ENCODE measurements at regions not wholly inside any gene's neighbourhood (a gene's known extent, or its start where the extent isn't known, plus 50 kb on each side); places are given as distances from the start of the nearest gene placed in this dataset.
"Not testable (repeated sequence)": the region's sequence is repeated elsewhere in the genome, so short reads cannot be mapped to it uniquely, and the experiment has no call there.

GRCh38 chr3:1456781-1457311 is 364.0 kb downstream of the CNTN6 start:
- no peak for DNase-seq (ENCODE audit: low read depth)

GRCh38 chr3:1462371-1462770 is 369.5 kb downstream of the CNTN6 start:
- DNase-seq (ENCODE audit: low read depth): no peak

- no peak for DNase-seq (ENCODE audit: low read depth)
Observed at GRCh38 chr3:1462856-1463450, 370.1 kb downstream of the CNTN6 start.

DNA sequence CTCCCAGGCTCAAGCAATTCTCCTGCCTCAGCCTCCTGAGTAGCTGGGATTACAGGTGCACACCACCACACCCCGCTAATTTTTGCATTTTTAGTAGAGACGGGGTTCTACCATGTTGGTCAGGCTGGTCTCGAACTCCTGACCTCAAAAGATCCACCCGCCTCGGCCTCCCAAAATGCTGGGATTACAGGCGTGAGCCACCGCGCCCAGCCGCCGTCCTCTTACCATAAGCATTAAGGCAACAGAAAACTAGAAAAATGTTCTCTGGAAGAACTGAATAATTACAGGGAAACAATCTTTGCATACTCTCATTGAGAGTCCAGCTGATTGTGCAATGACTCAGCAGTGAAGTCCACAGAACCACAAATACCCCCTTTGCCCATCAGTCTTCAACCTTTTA is 372.3 kb downstream of the CNTN6 start:
- DNase-seq (ENCODE audit: low read depth): not testable (repeated sequence)

GRCh38 chr3:1468145-1468544 is 375.3 kb downstream of the CNTN6 start:
- no peak for DNase-seq (ENCODE audit: low read depth)

DNA sequence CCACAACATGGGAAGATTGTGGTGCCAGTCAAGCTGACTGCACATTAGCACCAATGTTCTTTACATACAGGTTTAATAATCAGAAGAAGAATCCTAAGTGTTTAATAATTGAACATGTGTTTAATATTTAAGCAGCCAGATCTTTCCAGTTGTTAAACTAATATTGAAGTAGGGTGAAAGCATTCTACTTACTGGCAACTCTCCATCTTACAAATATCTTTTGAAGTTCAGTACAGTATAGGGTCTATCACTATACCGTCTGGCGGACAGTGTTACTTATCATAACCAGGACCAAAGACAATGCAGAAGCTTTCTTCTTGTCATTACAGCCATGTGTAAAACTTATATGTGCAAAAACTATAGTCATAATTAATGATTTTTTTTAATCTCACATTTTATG is 376.4 kb downstream of the CNTN6 start:
- DNase-seq (ENCODE audit: low read depth): no peak

- no peak for DNase-seq (ENCODE audit: low read depth)
Observed at GRCh38 chr3:1469687-1470086, 376.9 kb downstream of the CNTN6 start.

- DNase-seq (ENCODE audit: low read depth): no peak
Observed at GRCh38 chr3:1477669-1478068, 384.8 kb downstream of the CNTN6 start.

DNA sequence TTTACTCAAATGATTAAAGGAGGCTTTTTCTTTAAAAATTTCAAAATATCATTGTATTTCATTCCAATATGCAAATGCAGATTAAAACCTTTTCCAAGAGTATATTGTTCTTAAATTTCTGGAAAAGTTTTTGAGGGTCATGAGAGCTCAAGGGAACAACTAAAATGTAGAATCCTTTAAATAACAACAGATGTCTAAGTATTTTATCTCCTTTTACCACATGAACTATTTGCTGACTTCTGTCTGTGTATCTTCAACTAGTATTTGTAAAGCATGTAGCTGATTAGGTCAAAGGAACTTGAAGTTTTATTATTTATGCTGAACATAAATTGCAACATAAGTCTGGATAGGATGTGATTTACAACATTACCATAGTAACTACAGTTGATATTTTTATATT is 402.6 kb downstream of the CNTN6 start:
- no peak for DNase-seq (ENCODE audit: low read depth)

DNA sequence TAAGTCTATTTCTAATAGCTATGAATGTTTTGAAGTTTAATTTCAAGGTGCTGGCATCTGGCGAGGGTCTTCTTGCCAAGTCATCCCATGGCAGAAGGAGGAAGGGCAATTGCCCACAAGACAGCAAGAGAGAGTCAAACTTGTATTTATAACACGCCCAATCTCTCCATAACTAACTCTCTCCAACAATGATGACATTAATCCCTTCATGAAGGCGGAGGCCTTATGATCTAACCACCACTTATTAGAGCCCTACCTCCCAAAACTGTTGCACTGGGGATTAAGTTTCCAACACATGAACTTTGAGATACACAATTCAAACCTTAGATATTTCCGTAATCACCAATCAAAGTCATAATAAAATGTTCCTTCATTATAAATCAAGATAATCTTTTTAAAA is 406.9 kb downstream of the CNTN6 start:
- DNase-seq (ENCODE audit: low read depth): no peak

DNA sequence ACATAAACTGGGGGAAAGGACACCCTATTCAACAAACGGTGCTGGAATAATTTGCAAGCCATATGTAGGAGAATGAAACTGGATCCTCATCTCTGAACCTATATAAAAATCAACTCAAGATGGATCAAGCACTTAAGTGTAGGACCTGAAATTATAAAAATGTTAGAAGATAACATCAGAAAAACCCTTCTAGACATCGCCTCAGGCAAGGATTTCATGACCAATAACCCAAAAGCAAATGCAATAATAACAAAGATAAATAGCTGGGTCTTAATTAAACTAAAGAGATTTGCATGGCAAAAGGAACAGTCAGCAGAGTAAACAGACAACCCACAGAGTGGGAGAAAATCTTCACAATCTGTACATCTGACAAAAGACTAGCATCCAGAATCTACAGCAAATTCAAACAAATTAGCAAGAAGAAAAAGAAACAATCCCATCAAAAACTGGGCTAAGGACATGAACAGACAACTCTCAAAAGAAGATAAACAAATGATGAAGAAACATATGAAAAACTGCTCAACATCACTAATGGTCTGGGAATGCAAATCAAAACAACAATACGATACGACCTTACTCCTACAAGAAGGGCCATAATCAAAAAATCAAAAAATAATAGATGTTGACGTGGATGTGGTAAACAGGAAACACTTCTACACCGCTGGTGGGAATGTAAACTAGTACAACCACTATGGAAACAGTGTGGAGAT is 408.7 kb downstream of the CNTN6 start:
- no peak for DNase-seq (ENCODE audit: low read depth)

- DNase-seq (ENCODE audit: low read depth): no peak
Observed at GRCh38 chr3:1506090-1506489, 413.3 kb downstream of the CNTN6 start.

DNA sequence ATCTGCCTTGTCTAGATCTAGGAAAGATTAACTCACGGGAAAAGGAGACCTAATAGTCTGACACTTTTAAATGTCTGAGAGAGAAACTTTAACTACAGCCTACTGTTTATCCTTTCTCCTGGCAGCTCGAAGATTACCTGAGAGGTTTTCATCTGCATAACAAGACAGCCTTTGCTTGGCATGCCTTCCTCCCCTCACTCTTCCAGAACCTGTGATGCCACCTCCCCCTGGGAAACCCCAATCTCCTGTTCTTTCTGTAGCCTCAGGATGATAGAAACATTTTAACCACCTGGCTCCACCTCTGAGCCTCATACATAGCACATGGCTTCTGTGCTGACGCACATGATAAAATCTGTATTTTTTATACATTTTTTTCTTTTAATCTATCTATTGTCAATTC is 420.8 kb downstream of the CNTN6 start:
- no peak for DNase-seq (ENCODE audit: low read depth)

- DNase-seq (ENCODE audit: low read depth): no peak
Observed at GRCh38 chr3:1515882-1516281, 423.1 kb downstream of the CNTN6 start.

DNA sequence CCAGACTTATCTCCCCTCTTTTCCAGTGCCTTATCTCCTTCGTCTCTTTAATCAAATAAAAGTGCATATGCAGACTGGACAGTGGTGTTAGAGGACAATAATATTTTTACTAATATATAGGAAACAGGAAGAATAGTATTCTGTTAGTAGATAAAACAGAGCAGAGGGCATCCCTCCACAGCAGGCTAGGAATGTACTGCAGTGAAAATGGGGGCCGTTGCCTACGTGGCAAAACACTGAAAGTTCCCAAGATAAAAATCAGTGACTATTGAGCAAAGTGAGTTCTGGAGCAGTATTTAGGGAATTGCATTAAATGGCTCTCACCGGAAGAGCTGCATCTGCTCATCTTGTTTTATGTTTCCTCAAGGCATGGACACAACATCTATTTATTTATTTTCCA is 435.0 kb downstream of the CNTN6 start:
- no peak for DNase-seq (ENCODE audit: low read depth)

- DNase-seq (ENCODE audit: low read depth): no peak
Observed at GRCh38 chr3:1528621-1529020, 435.8 kb downstream of the CNTN6 start.

DNA sequence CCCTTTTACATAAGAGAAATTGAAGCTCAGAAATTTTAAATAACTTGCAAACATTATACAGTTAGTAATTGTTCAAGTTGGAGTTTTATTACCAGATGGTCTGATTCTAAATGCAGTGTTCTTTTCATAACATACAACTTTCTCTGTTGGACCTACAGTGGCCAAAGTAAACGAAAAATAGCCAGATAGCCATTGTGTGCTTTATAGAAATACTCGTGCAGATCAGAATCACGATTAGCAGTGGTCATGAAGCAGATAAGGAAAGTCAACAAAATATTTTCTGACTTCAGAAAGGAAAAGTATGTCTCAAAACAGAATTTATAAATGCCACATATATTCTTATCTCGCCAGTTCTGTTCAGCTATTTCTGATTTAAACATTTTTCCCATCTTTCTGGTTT is 436.9 kb downstream of the CNTN6 start:
- DNase-seq (ENCODE audit: low read depth): no peak

DNA sequence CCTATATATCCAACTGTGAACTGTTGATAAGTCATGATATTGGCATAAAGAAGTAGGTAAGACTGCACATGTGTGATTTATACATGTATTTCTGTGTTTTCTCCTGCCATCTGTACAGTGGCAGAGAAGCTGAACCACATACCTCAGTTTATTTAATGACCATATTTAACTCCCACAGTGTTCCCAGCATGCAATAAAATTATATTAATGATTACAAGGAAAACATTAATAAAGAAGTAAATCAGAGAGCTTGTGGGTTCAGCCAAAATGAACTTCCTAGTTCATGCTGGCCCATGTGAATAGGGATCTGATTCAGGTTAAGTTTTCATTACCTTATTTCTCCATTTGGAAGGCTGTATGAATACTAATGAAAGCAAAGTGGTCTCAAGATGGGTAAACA is 439.2 kb downstream of the CNTN6 start:
- no peak for DNase-seq (ENCODE audit: low read depth)

GRCh38 chr3:1532935-1533606 is 440.2 kb downstream of the CNTN6 start:
- no peak for DNase-seq (ENCODE audit: low read depth)

DNA sequence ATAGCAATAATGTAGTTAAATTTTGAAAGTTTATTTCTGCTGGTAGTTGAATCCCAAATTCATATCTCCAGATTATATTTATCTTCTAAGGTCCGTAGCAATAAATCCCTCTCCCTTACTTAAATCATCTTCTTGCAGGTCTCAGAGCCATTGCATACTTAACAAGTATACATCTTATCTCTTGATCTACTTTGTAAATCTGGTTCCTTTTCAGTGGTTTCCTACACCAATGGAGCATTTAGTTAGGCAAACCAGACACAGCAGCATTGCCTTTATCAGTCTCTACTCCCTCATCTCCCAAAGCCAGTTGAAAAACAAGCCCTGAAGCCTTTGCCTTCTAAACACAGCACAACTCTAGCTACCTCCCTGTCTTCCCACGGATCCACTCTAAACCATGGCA is 440.9 kb downstream of the CNTN6 start:
- no peak for DNase-seq (ENCODE audit: low read depth)

- no peak for DNase-seq (ENCODE audit: low read depth)
Observed at GRCh38 chr3:1534252-1534651, 441.4 kb downstream of the CNTN6 start.

DNA sequence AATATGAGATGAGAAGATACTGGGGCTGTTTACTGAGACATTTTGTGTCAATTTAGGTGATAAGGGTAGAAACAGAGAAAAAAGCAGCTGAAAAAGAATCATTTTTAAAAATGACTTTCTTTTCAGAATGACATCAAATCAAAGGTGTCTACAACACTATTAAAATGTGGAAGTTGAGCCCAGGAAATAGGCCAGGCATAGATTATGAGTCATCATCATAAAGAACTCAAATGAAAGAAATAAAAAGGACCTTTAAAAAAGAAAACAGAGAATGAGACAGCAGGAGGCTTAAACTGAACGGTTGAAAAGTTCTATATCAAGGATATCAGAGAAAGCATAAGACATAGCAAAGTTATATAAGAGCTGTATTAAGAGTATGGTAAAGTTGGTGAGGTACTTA is 442.5 kb downstream of the CNTN6 start:
- DNase-seq (ENCODE audit: low read depth): no peak

GRCh38 chr3:1540686-1541085 is 447.9 kb downstream of the CNTN6 start:
- no peak for DNase-seq (ENCODE audit: low read depth)
